Peyer's patch (tissue), 4 donors: ENCODE measurements at regions not wholly inside any gene's neighbourhood (a gene's known extent, or its start where the extent isn't known, plus 50 kb on each side); places are given as distances from the start of the nearest gene placed in this dataset.
"Not testable (repeated sequence)": the region's sequence is repeated elsewhere in the genome, so short reads cannot be mapped to it uniquely, and the experiment has no call there.

ENCODE experiments used
- DNase-seq, 3 donors: peaks; one replicate each; pipeline ENCODE4 v3.0.0-alpha.2; 2017 to 2019
- H3K27ac ChIP-seq, 4 donors: fragments of 200-600 bp; sonication (generic); one replicate each; pipeline ENCODE4 v1.5.1; 2016 to 2019
- H3K27me3 ChIP-seq, 2 donors: fragments of 200-600 bp; sonication (generic); one replicate each; pipeline ENCODE4 v1.5.1; 2019
- H3K36me3 ChIP-seq, 3 donors: fragments of 200-600 bp; sonication (generic); one replicate each; pipeline ENCODE4 v1.5.1; 2016 to 2019
- H3K4me1 ChIP-seq, 4 donors: fragments of 200-600 bp; sonication (generic); one replicate each; pipeline ENCODE4 v1.5.1; 2016 to 2019
- H3K4me3 ChIP-seq, 4 donors: fragments of 200-600 bp; sonication (generic); 1 replicate in 3 of 4; 2 replicates in 1 of 4; pipeline ENCODE4 v1.5.1; 2016 to 2019; ENCODE audit warnings: mild to moderate bottlenecking in 1 of 4
- H3K9me3 ChIP-seq, 4 donors: fragments of 200-600 bp; sonication (generic); one replicate each; pipeline ENCODE4 v1.5.1; 2016 to 2019; ENCODE audit warnings: mild to moderate bottlenecking in 1 of 4
- POLR2A ChIP-seq, 2 donors: fragments of 450-650 bp; IDR thresholded peaks; one replicate each; pipeline ENCODE4 v1.5.1; 2017; ENCODE audit warnings: antibody characterized with exemption in 2 of 2, mild to moderate bottlenecking in 2 of 2, moderate library complexity in 2 of 2
- TF ChIP-seq, protein P1 (sequence below), 6 experiments: fragments of 450-650 bp in 4 of 6; fragments of 200-600 bp in 2 of 6; sonication (generic) in 1 of 6; IDR thresholded peaks; one replicate each; pipeline ENCODE4 v1.5.1; 2017 to 2019; ENCODE audit warnings: antibody characterized with exemption in 6 of 6, mild to moderate bottlenecking in 3 of 6, moderate library complexity in 1 of 6

DNA sequence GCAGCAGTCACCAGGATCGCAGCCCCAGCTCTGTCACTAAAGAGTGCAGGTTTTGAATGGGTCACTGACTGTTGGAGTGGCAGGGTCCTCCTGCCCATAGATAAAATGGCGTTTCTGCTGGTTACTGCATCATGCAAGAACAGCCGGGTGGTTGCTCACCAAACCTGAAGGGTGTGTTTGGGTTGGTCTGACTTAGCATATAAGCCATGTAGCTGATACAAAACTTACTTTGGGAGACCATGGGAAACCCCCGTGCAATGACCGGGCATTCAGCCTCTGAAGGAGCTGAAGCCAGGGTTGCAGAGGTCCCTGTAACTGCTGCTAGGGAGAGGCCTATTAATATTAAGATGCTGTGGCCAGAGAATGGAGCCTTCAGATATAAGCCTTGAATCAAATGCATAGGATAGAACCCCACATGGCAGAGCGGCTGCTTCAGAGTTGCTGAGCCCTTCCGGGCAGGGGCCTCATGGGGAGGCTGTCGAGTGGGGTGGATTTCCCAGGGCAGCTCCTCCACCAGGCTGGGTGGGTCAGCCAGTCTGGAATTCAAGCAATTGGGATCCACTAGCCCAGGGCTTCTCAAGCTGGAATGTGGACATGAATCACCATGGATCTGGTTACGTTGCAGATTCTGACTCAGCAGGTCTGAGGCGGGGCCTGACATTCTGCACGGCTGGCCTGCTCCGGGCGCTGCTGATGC, 70.9 kb upstream of the CTBP2 start:
- no peak for DNase-seq
- no peak overlapping the region for H3K4me3 ChIP-seq
- H3K4me1 ChIP-seq = no peaks in the 10 kb centered on the region
- H3K27me3 ChIP-seq = no peaks in the 10 kb centered on the region
- TF ChIP-seq, protein P1, sequence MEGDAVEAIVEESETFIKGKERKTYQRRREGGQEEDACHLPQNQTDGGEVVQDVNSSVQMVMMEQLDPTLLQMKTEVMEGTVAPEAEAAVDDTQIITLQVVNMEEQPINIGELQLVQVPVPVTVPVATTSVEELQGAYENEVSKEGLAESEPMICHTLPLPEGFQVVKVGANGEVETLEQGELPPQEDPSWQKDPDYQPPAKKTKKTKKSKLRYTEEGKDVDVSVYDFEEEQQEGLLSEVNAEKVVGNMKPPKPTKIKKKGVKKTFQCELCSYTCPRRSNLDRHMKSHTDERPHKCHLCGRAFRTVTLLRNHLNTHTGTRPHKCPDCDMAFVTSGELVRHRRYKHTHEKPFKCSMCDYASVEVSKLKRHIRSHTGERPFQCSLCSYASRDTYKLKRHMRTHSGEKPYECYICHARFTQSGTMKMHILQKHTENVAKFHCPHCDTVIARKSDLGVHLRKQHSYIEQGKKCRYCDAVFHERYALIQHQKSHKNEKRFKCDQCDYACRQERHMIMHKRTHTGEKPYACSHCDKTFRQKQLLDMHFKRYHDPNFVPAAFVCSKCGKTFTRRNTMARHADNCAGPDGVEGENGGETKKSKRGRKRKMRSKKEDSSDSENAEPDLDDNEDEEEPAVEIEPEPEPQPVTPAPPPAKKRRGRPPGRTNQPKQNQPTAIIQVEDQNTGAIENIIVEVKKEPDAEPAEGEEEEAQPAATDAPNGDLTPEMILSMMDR (IDR thresholded peaks at IDR 0.05) = no peak
- no peak for TF ChIP-seq POLR2A (IDR thresholded peaks at IDR 0.05)
- no peaks in the 10 kb centered on the region for H3K9me3 ChIP-seq
- no peaks in the 10 kb centered on the region for H3K36me3 ChIP-seq
- no peak overlapping the region for H3K27ac ChIP-seq

GRCh38 chr10:125230251-125230650, 69.9 kb upstream of the CTBP2 start:
- Histone ChIP-seq H3K9me3 (no peaks in the 10 kb centered on the region), H3K27me3 (no peaks in the 10 kb centered on the region), H3K36me3 (no peaks in the 10 kb centered on the region), H3K4me3 (no peak overlapping the region), H3K27ac (no peak overlapping the region), H3K4me1 (no peaks in the 10 kb centered on the region)
- DNase-seq = no peak
- TF ChIP-seq, protein P1 (IDR thresholded peaks at IDR 0.05) = no peak
- TF ChIP-seq POLR2A (IDR thresholded peaks at IDR 0.05) = no peak

DNA sequence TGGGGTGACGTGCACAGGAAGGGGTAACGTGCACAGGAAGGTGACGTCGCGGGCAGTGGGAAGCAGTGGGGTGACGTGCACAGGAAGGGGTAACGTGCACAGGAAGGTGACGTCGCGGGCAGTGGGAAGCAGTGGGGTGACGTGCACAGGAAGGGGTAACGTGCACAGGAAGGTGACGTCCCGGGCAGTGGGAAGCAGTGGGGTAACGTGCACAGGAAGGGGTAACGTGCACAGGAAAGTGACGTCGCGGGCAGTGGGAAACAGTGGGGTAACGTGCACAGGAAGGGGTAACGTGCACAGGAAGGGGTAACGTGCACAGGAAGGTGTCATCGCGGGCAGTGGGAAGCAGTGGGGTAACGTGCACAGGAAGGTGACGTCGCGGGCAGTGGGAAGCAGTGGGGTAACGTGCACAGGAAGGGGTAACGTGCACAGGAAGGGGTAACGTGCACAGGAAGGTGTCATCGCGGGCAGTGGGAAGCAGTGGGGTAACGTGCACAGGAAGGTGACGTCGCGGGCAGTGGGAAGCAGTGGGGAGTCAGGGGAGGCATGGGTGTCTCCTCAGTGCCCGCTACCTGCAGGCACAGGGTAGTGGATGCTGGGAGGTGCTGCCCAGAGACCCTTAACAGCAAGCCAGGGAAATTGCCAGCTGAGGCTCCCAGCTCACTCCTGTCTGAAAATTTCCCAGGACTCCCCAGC, 68.0 kb upstream of the CTBP2 start:
- H3K27me3 ChIP-seq, H3K4me1 ChIP-seq, DNase-seq, H3K27ac ChIP-seq, H3K9me3 ChIP-seq, H3K36me3 ChIP-seq, H3K4me3 ChIP-seq: not testable (repeated sequence)

DNA sequence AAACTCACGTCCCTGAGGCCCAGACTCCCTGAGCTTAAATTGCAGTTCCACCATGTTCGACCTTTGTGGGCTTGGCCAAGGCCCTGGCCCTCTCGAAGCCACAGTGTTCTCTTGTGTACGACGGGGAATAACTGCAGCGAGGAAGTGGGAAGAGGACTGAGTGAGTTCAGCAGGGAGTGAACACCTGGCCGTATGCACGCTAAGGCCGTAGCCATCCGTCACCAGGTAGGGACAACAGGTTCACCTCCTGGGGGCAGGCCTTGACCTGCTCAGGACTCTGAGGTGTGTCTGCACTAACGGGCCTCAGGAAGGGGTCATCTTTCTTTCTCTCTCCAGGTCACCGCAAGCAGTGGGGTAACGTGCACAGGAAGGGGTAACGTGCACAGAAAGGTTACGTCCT, 67.2 kb upstream of the CTBP2 start:
- H3K4me3 ChIP-seq = no peak overlapping the region
- no peaks in the 10 kb centered on the region for H3K36me3 ChIP-seq
- no peak overlapping the region for H3K27ac ChIP-seq
- DNase-seq = no peak
- no peaks in the 10 kb centered on the region for H3K27me3 ChIP-seq
- H3K9me3 ChIP-seq = no peaks in the 10 kb centered on the region
- peaks cover 0 to 3% (median 0%) of the 10 kb centered on the region in 4 donors for H3K4me1 ChIP-seq
- TF ChIP-seq, protein P1 (IDR thresholded peaks at IDR 0.05) = no peak
- TF ChIP-seq POLR2A (IDR thresholded peaks at IDR 0.05) = no peak

GRCh38 chr10:125226823-125227222, 66.5 kb upstream of the CTBP2 start:
- no peaks in the 10 kb centered on the region for H3K27me3 ChIP-seq
- H3K36me3 ChIP-seq = no peaks in the 10 kb centered on the region
- DNase-seq = no peak
- H3K9me3 ChIP-seq = no peaks in the 10 kb centered on the region
- no peak overlapping the region for H3K4me3 ChIP-seq
- peaks cover 0 to 3% (median 0%) of the 10 kb centered on the region in 4 donors for H3K4me1 ChIP-seq
- TF ChIP-seq, protein P1 (IDR thresholded peaks at IDR 0.05) = no peak
- TF ChIP-seq POLR2A (IDR thresholded peaks at IDR 0.05) = no peak
- H3K27ac ChIP-seq = no peak overlapping the region

GRCh38 chr10:125226005-125226404, 65.6 kb upstream of the CTBP2 start:
- TF ChIP-seq, protein P1 (IDR thresholded peaks at IDR 0.05) = no peak
- no peak for TF ChIP-seq POLR2A (IDR thresholded peaks at IDR 0.05)
- Histone ChIP-seq H3K36me3 (no peaks in the 10 kb centered on the region), H3K4me3 (no peak overlapping the region), H3K27ac (no peak overlapping the region), H3K4me1 (peaks cover 0 to 3% (median 0%) of the 10 kb centered on the region in 4 donors), H3K27me3 (no peaks in the 10 kb centered on the region), H3K9me3 (peaks cover 0 to 3% (median 0%) of the 10 kb centered on the region in 4 donors)
- no peak for DNase-seq
